ENCODE measurements at regions not wholly inside any gene's neighbourhood (a gene's known extent, or its start where the extent isn't known, plus 50 kb on each side); places are given as distances from the start of the nearest gene placed in this dataset.

- no peak for TF ChIP-seq CTCF (tag by site-specific recombination; IDR thresholded peaks at IDR 0.05)
- no peak for TF ChIP-seq YY1 (tag by site-specific recombination; IDR thresholded peaks at IDR 0.05)
- no peak for TF ChIP-seq ZBTB8A (tag by site-specific recombination; IDR thresholded peaks at IDR 0.05)
- TF ChIP-seq AEBP2 (tag by site-specific recombination; IDR thresholded peaks at IDR 0.05; ENCODE audit: borderline replicate concordance), result no peak
- no peak for TF ChIP-seq REST (tag by site-specific recombination; IDR thresholded peaks at IDR 0.05)
- no peak for TF ChIP-seq ZNF398 (tag by site-specific recombination; IDR thresholded peaks at IDR 0.05)
- TF ChIP-seq ZSCAN5A (tag by site-specific recombination; IDR thresholded peaks at IDR 0.05), result no peak
- TF ChIP-seq ZNF391 (tag by site-specific recombination; IDR thresholded peaks at IDR 0.05; ENCODE audit: borderline replicate concordance, low read depth), result no peak
- no peak for TF ChIP-seq REPIN1 (tag by site-specific recombination; IDR thresholded peaks at IDR 0.05; ENCODE audit: low read depth)
- no peak for TF ChIP-seq SP2 (tag by site-specific recombination; IDR thresholded peaks at IDR 0.05)
- TF ChIP-seq PRDM4 (tag by site-specific recombination; IDR thresholded peaks at IDR 0.05), result no peak
Observed at GRCh38 chr12:87015352-87015751, 759.2 kb upstream of the MGAT4C start.
